Activated CD4-positive, alpha-beta T cell treated with anti-CD3 and anti-CD28 coated beads, Interleukin-10, Interleukin-2, amounts not matched to agents 100 ng/mL and 50 ng/mL, durations not matched to agents 16 hours and 8 hours (primary cell): ENCODE measurements at regions not wholly inside any gene's neighbourhood (a gene's known extent, or its start where the extent isn't known, plus 50 kb on each side); places are given as distances from the start of the nearest gene placed in this dataset.
A peak's percentile ranks its signal among the peaks of the same experiment; 100 is the strongest.

Experiments
- DNase-seq: peaks from one replicate; pipeline ENCODE4 v3.0.0-alpha.2; 2020

GRCh38 chr6:4313044-4313686, 177.8 kb upstream of the ECI2 start:
- no peak for DNase-seq

- no peak for DNase-seq
Observed at GRCh38 chr6:4311976-4312860, 176.8 kb upstream of the ECI2 start.

- no peak for DNase-seq
Observed at GRCh38 chr6:4309540-4309939, 174.2 kb upstream of the ECI2 start.

- DNase-seq: no peak
Observed at GRCh38 chr6:4308364-4308763, 173.0 kb upstream of the ECI2 start.

- DNase-seq: no peak
Observed at GRCh38 chr6:4304927-4305455, 169.6 kb upstream of the ECI2 start.

- DNase-seq: no peak
Observed at GRCh38 chr6:4303638-4304037, 168.3 kb upstream of the ECI2 start.

- no peak for DNase-seq
Observed at GRCh38 chr6:4302524-4302923, 167.1 kb upstream of the ECI2 start.

GRCh38 chr6:4301871-4302270, 166.5 kb upstream of the ECI2 start:
- no peak for DNase-seq

GRCh38 chr6:4300917-4301316, 165.5 kb upstream of the ECI2 start:
- no peak for DNase-seq

GRCh38 chr6:4299476-4299875, 164.1 kb upstream of the ECI2 start:
- no peak for DNase-seq

GRCh38 chr6:4297348-4297747, 162.0 kb upstream of the ECI2 start:
- DNase-seq: no peak

GRCh38 chr6:4296552-4296951, 161.2 kb upstream of the ECI2 start:
- no peak for DNase-seq

- DNase-seq: no peak
Observed at GRCh38 chr6:4295783-4296155, 160.4 kb upstream of the ECI2 start.

- DNase-seq: no peak
Observed at GRCh38 chr6:4295058-4295782, 159.8 kb upstream of the ECI2 start.

GRCh38 chr6:4294636-4295035, 159.3 kb upstream of the ECI2 start:
- DNase-seq: no peak

GRCh38 chr6:4291453-4292403, 156.4 kb upstream of the ECI2 start:
- no peak for DNase-seq

- DNase-seq: no peak
Observed at GRCh38 chr6:4289770-4290320, 154.5 kb upstream of the ECI2 start.

GRCh38 chr6:4287811-4288244, 152.5 kb upstream of the ECI2 start:
- DNase-seq: no peak

GRCh38 chr6:4287372-4287771, 152.0 kb upstream of the ECI2 start:
- DNase-seq: no peak

GRCh38 chr6:4282926-4283325, 147.6 kb upstream of the ECI2 start:
- no peak for DNase-seq

GRCh38 chr6:4281341-4282293, 146.2 kb upstream of the ECI2 start:
- peak; percentile 4 for DNase-seq
